ENCODE measurements at regions not wholly inside any gene's neighbourhood (a gene's known extent, or its start where the extent isn't known, plus 50 kb on each side); places are given as distances from the start of the nearest gene placed in this dataset.

DNA sequence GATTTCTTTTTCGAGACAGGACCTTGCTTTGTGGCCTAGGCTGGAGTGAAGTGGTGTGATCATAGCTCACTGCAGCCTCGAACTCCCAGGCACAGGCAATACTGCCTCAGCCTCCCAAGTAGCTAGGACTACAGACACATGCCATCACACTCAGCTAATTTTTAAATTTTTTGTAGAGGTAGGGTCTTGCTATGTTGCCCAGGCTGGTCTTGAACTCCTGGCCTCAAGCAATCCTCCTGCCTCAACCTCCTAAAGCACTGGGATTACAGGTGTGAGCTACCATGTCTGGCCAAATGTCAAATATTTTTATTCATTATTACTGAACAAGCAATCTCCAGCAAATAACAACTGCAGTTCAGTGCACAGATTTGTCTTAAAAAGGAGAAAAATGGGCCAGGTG lies 131.7 kb upstream of the IFNGR1 start:
- TF ChIP-seq, protein P1, sequence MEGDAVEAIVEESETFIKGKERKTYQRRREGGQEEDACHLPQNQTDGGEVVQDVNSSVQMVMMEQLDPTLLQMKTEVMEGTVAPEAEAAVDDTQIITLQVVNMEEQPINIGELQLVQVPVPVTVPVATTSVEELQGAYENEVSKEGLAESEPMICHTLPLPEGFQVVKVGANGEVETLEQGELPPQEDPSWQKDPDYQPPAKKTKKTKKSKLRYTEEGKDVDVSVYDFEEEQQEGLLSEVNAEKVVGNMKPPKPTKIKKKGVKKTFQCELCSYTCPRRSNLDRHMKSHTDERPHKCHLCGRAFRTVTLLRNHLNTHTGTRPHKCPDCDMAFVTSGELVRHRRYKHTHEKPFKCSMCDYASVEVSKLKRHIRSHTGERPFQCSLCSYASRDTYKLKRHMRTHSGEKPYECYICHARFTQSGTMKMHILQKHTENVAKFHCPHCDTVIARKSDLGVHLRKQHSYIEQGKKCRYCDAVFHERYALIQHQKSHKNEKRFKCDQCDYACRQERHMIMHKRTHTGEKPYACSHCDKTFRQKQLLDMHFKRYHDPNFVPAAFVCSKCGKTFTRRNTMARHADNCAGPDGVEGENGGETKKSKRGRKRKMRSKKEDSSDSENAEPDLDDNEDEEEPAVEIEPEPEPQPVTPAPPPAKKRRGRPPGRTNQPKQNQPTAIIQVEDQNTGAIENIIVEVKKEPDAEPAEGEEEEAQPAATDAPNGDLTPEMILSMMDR (IDR thresholded peaks at IDR 0.05) = no peak
- TF ChIP-seq POLR2A (IDR thresholded peaks at IDR 0.05) = no peak

All from lower leg skin (tissue), 3 donors.